GM23248 (cell line): ENCODE measurements at regions not wholly inside any gene's neighbourhood (a gene's known extent, or its start where the extent isn't known, plus 50 kb on each side); places are given as distances from the start of the nearest gene placed in this dataset.

Experiments
- EZH2 ChIP-seq: fragments of 200-600 bp; sonication (generic); IDR thresholded peaks from 2 replicates; pipeline ENCODE4 v1.6.1; 2018; ENCODE audit warnings: antibody characterized with exemption, mild to moderate bottlenecking; ENCODE audit not compliant: insufficient read depth, poor library complexity, severe bottlenecking
- EZH2phosphoT487 ChIP-seq: fragments of 200-600 bp; sonication (generic); IDR thresholded peaks from 2 replicates; pipeline ENCODE4 v1.6.1; 2018; ENCODE audit warnings: antibody characterized with exemption, moderate library complexity, mild to moderate bottlenecking, low read depth; ENCODE audit not compliant: insufficient read depth

GRCh38 chr5:163244445-163244987 lies 192.9 kb upstream of the CCNG1 start:
- no peak for TF ChIP-seq EZH2phosphoT487
- TF ChIP-seq EZH2, result no peak
